GM21619 (cell line): ENCODE measurements at regions not wholly inside any gene's neighbourhood (a gene's known extent, or its start where the extent isn't known, plus 50 kb on each side); places are given as distances from the start of the nearest gene placed in this dataset.
"Not testable (repeated sequence)": the region's sequence is repeated elsewhere in the genome, so short reads cannot be mapped to it uniquely, and the experiment has no call there.

Experiments
- ATAC-seq: cut with Tn5 transposase; IDR thresholded peaks from one replicate; pipeline ENCODE4 v1.9.1; 2021; ENCODE audit not compliant: unreplicated experiment

- ATAC-seq, result no peak
These were observed 302.9 kb upstream of the SFSWAP start for GRCh38 chr12:131408036-131408365.

- no peak for ATAC-seq
These were observed 302.4 kb upstream of the SFSWAP start for GRCh38 chr12:131408484-131408883.

- no peak for ATAC-seq
These were observed 301.7 kb upstream of the SFSWAP start for GRCh38 chr12:131409211-131409610.

GRCh38 chr12:131411827-131412226 lies 299.1 kb upstream of the SFSWAP start:
- ATAC-seq, result not testable (repeated sequence)

- no peak for ATAC-seq
These were observed 297.9 kb upstream of the SFSWAP start for GRCh38 chr12:131413006-131413405.

- no peak for ATAC-seq
These were observed 297.4 kb upstream of the SFSWAP start for GRCh38 chr12:131413471-131413870.

- not testable (repeated sequence) for ATAC-seq
These were observed 296.6 kb upstream of the SFSWAP start for GRCh38 chr12:131414155-131414922.

GRCh38 chr12:131415781-131416180 lies 295.1 kb upstream of the SFSWAP start:
- ATAC-seq, result no peak

GRCh38 chr12:131418121-131418520 lies 292.8 kb upstream of the SFSWAP start:
- ATAC-seq, result no peak

GRCh38 chr12:131418884-131419283 lies 292.0 kb upstream of the SFSWAP start:
- ATAC-seq, result no peak

GRCh38 chr12:131420867-131421447 lies 289.9 kb upstream of the SFSWAP start:
- no peak for ATAC-seq

GRCh38 chr12:131421509-131422186 lies 289.2 kb upstream of the SFSWAP start:
- no peak for ATAC-seq

GRCh38 chr12:131422187-131422520 lies 288.7 kb upstream of the SFSWAP start:
- ATAC-seq, result no peak

- ATAC-seq, result no peak
These were observed 288.1 kb upstream of the SFSWAP start for GRCh38 chr12:131422744-131423143.

- ATAC-seq, result no peak
These were observed 286.6 kb upstream of the SFSWAP start for GRCh38 chr12:131424270-131424669.

- ATAC-seq, result no peak
These were observed 285.5 kb upstream of the SFSWAP start for GRCh38 chr12:131425112-131426075.

- no peak for ATAC-seq
These were observed 282.7 kb upstream of the SFSWAP start for GRCh38 chr12:131428091-131428685.

GRCh38 chr12:131429221-131429620 lies 281.7 kb upstream of the SFSWAP start:
- ATAC-seq, result not testable (repeated sequence)

GRCh38 chr12:131429697-131430096 lies 281.2 kb upstream of the SFSWAP start:
- ATAC-seq, result not testable (repeated sequence)

GRCh38 chr12:131430158-131430742 lies 280.6 kb upstream of the SFSWAP start:
- no peak for ATAC-seq
